Esophagus squamous epithelium (tissue), 4 donors: ENCODE measurements at regions not wholly inside any gene's neighbourhood (a gene's known extent, or its start where the extent isn't known, plus 50 kb on each side); places are given as distances from the start of the nearest gene placed in this dataset.

Experiments used
- CTCF ChIP-seq, 6 experiments: fragments of 450-650 bp in 4 of 6; fragments of 200-600 bp in 2 of 6; sonication (generic) in 2 of 6; IDR thresholded peaks; one replicate each; pipeline ENCODE4 v1.5.1; 2016 to 2019; ENCODE audit warnings: antibody characterized with exemption in 6 of 6, mild to moderate bottlenecking in 4 of 6, moderate library complexity in 4 of 6
- POLR2A ChIP-seq, 4 donors: fragments of 450-650 bp; IDR thresholded peaks; one replicate each; pipeline ENCODE4 v1.6.1; 2017; ENCODE audit warnings: antibody characterized with exemption in 4 of 4, mild to moderate bottlenecking in 4 of 4, moderate library complexity in 3 of 4

DNA sequence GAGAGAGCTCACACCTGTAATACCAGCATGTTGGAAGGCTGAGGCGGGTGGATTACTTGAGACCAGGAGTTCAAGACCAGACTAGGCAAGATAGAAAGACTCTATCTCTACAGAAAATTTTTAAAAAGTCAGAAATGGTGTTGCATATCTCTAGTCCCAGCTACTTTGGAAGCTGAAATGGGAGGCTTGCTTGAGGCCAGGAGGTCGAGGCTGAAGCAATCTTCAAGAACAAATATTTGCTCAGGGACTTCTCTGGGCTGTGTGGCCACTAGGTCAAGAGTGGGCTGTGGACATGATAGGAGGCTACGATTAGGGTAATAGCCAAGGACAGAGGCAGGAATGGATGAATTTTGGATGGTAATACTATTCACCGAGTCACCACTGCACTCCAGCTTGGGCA lies 135.8 kb upstream of the PEG3 start:
- TF ChIP-seq CTCF (IDR thresholded peaks at IDR 0.05), result no peak
- TF ChIP-seq POLR2A (IDR thresholded peaks at IDR 0.05), result no peak
